ENCODE measurements at regions not wholly inside any gene's neighbourhood (a gene's known extent, or its start where the extent isn't known, plus 50 kb on each side); places are given as distances from the start of the nearest gene placed in this dataset.

DNA sequence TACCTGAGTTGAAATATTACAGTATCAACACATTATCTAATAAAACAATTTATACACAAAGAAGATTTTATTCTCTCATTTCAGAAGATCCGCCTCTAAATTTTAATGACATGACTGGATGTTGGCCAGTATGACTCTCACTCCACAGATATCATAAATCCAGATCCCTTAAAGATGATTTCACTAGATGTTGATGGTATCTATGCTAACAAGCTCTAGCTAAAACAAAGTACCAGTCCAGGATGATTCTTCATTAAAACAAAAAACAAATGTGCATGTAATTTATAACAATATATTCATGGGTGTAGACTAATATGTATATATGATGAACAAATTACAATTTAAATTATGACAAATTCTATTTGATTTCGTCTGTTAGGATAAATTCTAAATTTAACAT lies 708.4 kb downstream of the SATB2 start:
- no peak for DNase-seq
- no peaks in the 10 kb centered on the region for H3K27me3 ChIP-seq
- no peaks in the 10 kb centered on the region for H3K9me3 ChIP-seq
- intact Hi-C loops (cut with DNase I) = no loop called here
- H3K27ac ChIP-seq = no peak overlapping the region
- 78 to 86% methylated on average over 2 of the region's 2 CpGs for WGBS, 2 donors
- no peaks in the 10 kb centered on the region for H3K36me3 ChIP-seq
- no peak overlapping the region for H3K4me3 ChIP-seq (replicated peaks in 1 of 3)
- TF ChIP-seq, protein P1, sequence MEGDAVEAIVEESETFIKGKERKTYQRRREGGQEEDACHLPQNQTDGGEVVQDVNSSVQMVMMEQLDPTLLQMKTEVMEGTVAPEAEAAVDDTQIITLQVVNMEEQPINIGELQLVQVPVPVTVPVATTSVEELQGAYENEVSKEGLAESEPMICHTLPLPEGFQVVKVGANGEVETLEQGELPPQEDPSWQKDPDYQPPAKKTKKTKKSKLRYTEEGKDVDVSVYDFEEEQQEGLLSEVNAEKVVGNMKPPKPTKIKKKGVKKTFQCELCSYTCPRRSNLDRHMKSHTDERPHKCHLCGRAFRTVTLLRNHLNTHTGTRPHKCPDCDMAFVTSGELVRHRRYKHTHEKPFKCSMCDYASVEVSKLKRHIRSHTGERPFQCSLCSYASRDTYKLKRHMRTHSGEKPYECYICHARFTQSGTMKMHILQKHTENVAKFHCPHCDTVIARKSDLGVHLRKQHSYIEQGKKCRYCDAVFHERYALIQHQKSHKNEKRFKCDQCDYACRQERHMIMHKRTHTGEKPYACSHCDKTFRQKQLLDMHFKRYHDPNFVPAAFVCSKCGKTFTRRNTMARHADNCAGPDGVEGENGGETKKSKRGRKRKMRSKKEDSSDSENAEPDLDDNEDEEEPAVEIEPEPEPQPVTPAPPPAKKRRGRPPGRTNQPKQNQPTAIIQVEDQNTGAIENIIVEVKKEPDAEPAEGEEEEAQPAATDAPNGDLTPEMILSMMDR (IDR thresholded peaks at IDR 0.05) = no peak
- no peak for TF ChIP-seq POLR2A (IDR thresholded peaks at IDR 0.05)
- H3K4me1 ChIP-seq = no peaks in the 10 kb centered on the region

DNA sequence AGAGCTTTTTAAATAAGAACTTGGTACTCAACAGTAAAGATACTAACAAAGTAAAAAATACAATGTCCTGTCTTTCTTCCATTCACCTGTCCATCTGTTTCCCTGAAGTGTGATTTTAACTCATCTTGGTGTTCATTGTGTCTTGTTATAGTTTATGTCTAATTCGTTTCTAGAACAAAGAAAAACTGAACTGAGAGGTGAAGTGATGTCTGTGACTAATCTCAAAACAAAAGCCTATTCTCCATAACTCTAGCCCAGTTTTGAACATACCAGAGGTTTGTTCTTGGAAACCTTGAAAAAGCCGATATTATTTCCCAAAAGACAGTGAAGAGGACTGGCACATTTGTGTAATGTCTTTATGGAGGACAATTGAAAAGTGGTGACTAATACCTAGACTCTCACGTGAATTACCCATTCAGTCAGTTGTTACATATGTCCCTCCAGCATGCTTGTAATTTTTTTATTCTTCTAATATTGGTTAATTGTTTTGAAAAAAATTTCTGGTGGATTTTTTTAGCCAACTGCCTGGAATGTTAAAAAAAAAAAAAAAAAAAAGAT lies 725.8 kb downstream of the SATB2 start:
- H3K27me3 ChIP-seq = no peaks in the 10 kb centered on the region
- H3K4me1 ChIP-seq = no peaks in the 10 kb centered on the region
- DNase-seq = no peak
- 61 to 73% methylated on average over 3 of the region's 3 CpGs for WGBS, 2 donors
- no peaks in the 10 kb centered on the region for H3K36me3 ChIP-seq
- H3K27ac ChIP-seq = no peak overlapping the region
- TF ChIP-seq, protein P1 (IDR thresholded peaks at IDR 0.05) = no peak
- TF ChIP-seq POLR2A (IDR thresholded peaks at IDR 0.05) = no peak
- H3K9me3 ChIP-seq = no peaks in the 10 kb centered on the region
- H3K4me3 ChIP-seq (replicated peaks in 1 of 3) = no peak overlapping the region
- intact Hi-C loops (cut with DNase I) = no loop called here

DNA sequence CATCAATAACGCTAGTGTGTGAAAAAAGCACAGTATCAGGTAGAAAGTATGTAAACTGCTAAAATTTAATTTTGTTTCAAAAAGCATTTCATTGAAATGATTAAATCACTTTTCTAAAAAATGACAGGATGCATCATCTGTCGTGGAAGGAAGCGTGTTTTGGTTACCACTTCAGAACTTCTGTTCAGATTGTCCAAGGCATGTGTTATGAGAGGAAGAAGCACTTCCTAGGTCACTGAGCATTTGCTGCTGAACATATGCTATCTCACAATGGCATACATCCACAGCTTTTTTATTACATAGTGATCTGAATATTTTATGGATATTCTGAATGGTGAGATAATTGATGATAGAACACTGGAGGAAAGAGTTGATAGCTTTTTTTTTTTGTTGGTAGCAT lies 737.5 kb downstream of the SATB2 start:
- WGBS, 2 donors = 69 to 77% methylated on average over 3 of the region's 3 CpGs
- no peak overlapping the region for H3K27ac ChIP-seq
- no peak for DNase-seq
- H3K9me3 ChIP-seq = no peaks in the 10 kb centered on the region
- H3K27me3 ChIP-seq = no peaks in the 10 kb centered on the region
- TF ChIP-seq, protein P1 (IDR thresholded peaks at IDR 0.05) = no peak
- TF ChIP-seq POLR2A (IDR thresholded peaks at IDR 0.05) = no peak
- intact Hi-C loops (cut with DNase I) = no loop called here
- H3K4me3 ChIP-seq (replicated peaks in 1 of 3) = no peak overlapping the region
- no peaks in the 10 kb centered on the region for H3K4me1 ChIP-seq
- H3K36me3 ChIP-seq = no peaks in the 10 kb centered on the region

DNA sequence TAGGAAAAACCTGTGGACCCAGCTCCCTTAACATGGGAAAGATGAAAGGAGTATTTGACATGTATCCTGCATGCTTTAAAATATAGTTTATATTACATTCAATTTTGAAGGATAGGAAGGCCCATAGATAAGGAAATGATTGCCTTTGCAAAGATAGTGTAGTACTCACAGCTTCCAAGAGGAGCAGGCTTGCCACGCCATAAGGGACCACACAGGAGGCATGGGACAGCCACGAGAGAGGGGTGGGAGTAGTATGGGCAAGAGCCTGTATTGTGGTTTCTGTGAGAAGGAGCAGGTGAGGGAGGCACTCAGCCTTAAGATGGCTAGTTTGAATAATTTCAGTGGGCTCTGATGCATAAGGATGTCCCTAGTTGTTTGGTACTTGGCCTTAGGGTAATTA lies 740.3 kb downstream of the SATB2 start:
- DNase-seq = no peak
- intact Hi-C loops (cut with DNase I) = no loop called here
- 74 to 89% methylated on average over 2 of the region's 2 CpGs for WGBS, 2 donors
- no peak overlapping the region for H3K27ac ChIP-seq
- H3K9me3 ChIP-seq = no peaks in the 10 kb centered on the region
- no peaks in the 10 kb centered on the region for H3K36me3 ChIP-seq
- H3K4me1 ChIP-seq = no peaks in the 10 kb centered on the region
- TF ChIP-seq POLR2A (IDR thresholded peaks at IDR 0.05) = no peak
- TF ChIP-seq, protein P1 (IDR thresholded peaks at IDR 0.05) = no peak
- H3K4me3 ChIP-seq (replicated peaks in 1 of 3) = no peak overlapping the region
- H3K27me3 ChIP-seq = no peaks in the 10 kb centered on the region

DNA sequence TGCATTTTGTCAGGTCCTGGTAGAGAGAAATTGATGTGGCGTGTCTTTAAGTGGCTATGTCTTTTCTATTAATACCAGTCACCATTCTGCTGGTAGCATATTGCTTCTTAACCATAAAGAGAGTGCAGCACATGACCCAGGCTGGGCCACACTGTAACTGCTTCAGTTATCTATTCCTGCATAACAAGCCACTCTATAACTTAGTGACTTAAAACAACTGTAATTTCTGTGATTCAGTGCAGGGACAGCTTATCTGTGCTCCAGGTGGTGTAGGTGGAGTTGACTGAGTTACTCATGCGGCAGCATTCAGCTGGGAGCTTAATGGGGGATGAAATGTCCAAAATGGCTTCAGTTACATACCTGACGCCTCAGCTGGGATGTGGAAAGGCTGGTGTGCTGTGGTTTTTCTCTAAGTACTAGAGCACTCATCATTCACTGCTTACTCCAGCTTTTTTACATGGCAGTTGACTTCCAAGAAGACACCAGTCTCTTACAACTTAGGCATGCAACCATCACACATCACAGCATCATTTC lies 742.4 kb downstream of the SATB2 start:
- intact Hi-C loops (cut with DNase I) = no loop called here
- 69 to 76% methylated on average over 3 of the region's 3 CpGs for WGBS, 2 donors
- Histone ChIP-seq H3K4me3 (replicated peaks in 1 of 3) (no peak overlapping the region), H3K27ac (no peak overlapping the region), H3K27me3 (no peaks in the 10 kb centered on the region), H3K36me3 (no peaks in the 10 kb centered on the region), H3K9me3 (no peaks in the 10 kb centered on the region), H3K4me1 (no peaks in the 10 kb centered on the region)
- no peak for TF ChIP-seq POLR2A (IDR thresholded peaks at IDR 0.05)
- TF ChIP-seq, protein P1 (IDR thresholded peaks at IDR 0.05) = no peak
- no peak for DNase-seq

Data from thyroid gland (tissue), 4 donors.